WTC11 (cell line): ENCODE measurements at regions not wholly inside any gene's neighbourhood (a gene's known extent, or its start where the extent isn't known, plus 50 kb on each side); places are given as distances from the start of the nearest gene placed in this dataset.

Source experiments
- ATAC-seq: fragments of 200-7000 bp; cut with Tn5 transposase; 2 replicates; pipeline ENCODE4 v1.10.0; 2021; ENCODE audit warnings: mild to moderate bottlenecking, moderate library complexity
- CTCF ChIA-PET: fragments of 300-600 bp; sonication (Branson Sonifier 250); formaldehyde crosslinking; loops from one replicate; lab custom pipeline; 2021; ENCODE audit warnings: antibody characterized with exemption; lab: Charles Lee
- POLR2A ChIA-PET: fragments of 350-600 bp; sonication (Branson Sonifier 250); formaldehyde crosslinking; loops from one replicate; lab custom pipeline; 2021; ENCODE audit warnings: antibody characterized with exemption; lab: Charles Lee
- DNase-seq: peaks from one replicate; pipeline ENCODE4 v3.0.0; 2021; ENCODE audit warnings: low spot score
- H3K27ac Mint-ChIP-seq: 2 replicates; pipeline ENCODE4 v1.8.0; 2021; ENCODE audit warnings: mixed read lengths
- H3K27me3 Mint-ChIP-seq: 2 replicates; pipeline ENCODE4 v1.8.0; 2021; ENCODE audit warnings: low read depth, mild to moderate bottlenecking, moderate library complexity, mixed read lengths
- H3K36me3 Mint-ChIP-seq: 2 replicates; pipeline ENCODE4 v1.8.0; 2021; ENCODE audit warnings: mixed read lengths
- H3K4me1 Mint-ChIP-seq: 2 replicates; pipeline ENCODE4 v1.8.0; 2022; ENCODE audit warnings: mixed read lengths
- H3K4me3 Mint-ChIP-seq: 2 replicates; pipeline ENCODE4 v1.8.0; 2021; ENCODE audit warnings: mild to moderate bottlenecking, moderate library complexity, mixed read lengths
- H3K9me3 Mint-ChIP-seq: 2 replicates; pipeline ENCODE4 v1.8.0; 2021; ENCODE audit warnings: mixed read lengths
- AR ChIP-seq: fragments of 250-450 bp; sonication (Bioruptor Pico); IDR thresholded peaks from 2 replicates; pipeline ENCODE4 v1.9.0; 2021; ENCODE audit warnings: mild to moderate bottlenecking
- CBFB ChIP-seq: sonication (generic); formaldehyde crosslinking; IDR thresholded peaks from 2 replicates; pipeline ENCODE4 v1.8.1; 2022; ENCODE audit warnings: mild to moderate bottlenecking, low read depth, missing genetic modification reagents
- E2F4 ChIP-seq: sonication (generic); formaldehyde crosslinking; IDR thresholded peaks from 2 replicates; pipeline ENCODE4 v1.8.1; 2022; ENCODE audit warnings: low read depth, mild to moderate bottlenecking, moderate library complexity, missing genetic modification reagents, borderline replicate concordance
- ELF4 ChIP-seq: sonication (generic); formaldehyde crosslinking; IDR thresholded peaks from 2 replicates; pipeline ENCODE4 v1.8.1; 2022; ENCODE audit warnings: low read depth, mild to moderate bottlenecking, moderate library complexity, missing genetic modification reagents
- ESRRA ChIP-seq: sonication (generic); formaldehyde crosslinking; IDR thresholded peaks from 2 replicates; pipeline ENCODE4 v1.8.1; 2022; ENCODE audit warnings: mild to moderate bottlenecking, missing genetic modification reagents, borderline replicate concordance
- HMGA2 ChIP-seq: fragments of 250-450 bp; sonication (Bioruptor Pico); IDR thresholded peaks from 2 replicates; pipeline ENCODE4 v1.4.0; 2021; ENCODE audit warnings: mild to moderate bottlenecking, moderate library complexity
- JAZF1 ChIP-seq: fragments of 250-450 bp; sonication (Bioruptor Pico); IDR thresholded peaks from 2 replicates; pipeline ENCODE4 v1.9.0; 2021; ENCODE audit warnings: moderate library complexity, mild to moderate bottlenecking, inconsistent platforms
- MAX ChIP-seq: sonication (generic); formaldehyde crosslinking; IDR thresholded peaks from 2 replicates; pipeline ENCODE4 v1.8.0; 2022; ENCODE audit warnings: mild to moderate bottlenecking, missing genetic modification reagents
- NR1H2 ChIP-seq: sonication (generic); formaldehyde crosslinking; IDR thresholded peaks from 2 replicates; pipeline ENCODE4 v1.9.0; 2021; ENCODE audit warnings: mild to moderate bottlenecking, moderate library complexity, missing genetic modification reagents
- PREB ChIP-seq: sonication (generic); formaldehyde crosslinking; IDR thresholded peaks from 2 replicates; pipeline ENCODE4 v1.8.1; 2022; ENCODE audit warnings: mild to moderate bottlenecking, missing genetic modification reagents, moderate library complexity, borderline replicate concordance
- SMAD4 ChIP-seq: sonication (generic); formaldehyde crosslinking; IDR thresholded peaks from 2 replicates; pipeline ENCODE4 v1.8.0; 2022; ENCODE audit warnings: mild to moderate bottlenecking, missing genetic modification reagents
- SP1 ChIP-seq: sonication (generic); formaldehyde crosslinking; conservative IDR thresholded peaks from 2 replicates; pipeline ENCODE4 v1.8.1; 2022; ENCODE audit warnings: missing genetic modification reagents
- STAT6 ChIP-seq: sonication (generic); formaldehyde crosslinking; conservative IDR thresholded peaks from 2 replicates; pipeline ENCODE4 v1.8.1; 2023; ENCODE audit warnings: mild to moderate bottlenecking, low read depth, missing genetic modification reagents, moderate library complexity
- TP53 ChIP-seq: sonication (generic); formaldehyde crosslinking; IDR thresholded peaks from 2 replicates; pipeline ENCODE4 v1.8.1; 2023; ENCODE audit warnings: mild to moderate bottlenecking, missing genetic modification reagents
- ZNF232 ChIP-seq: sonication (generic); formaldehyde crosslinking; IDR thresholded peaks from 2 replicates; pipeline ENCODE4 v1.8.0; 2022; ENCODE audit warnings: mild to moderate bottlenecking, missing genetic modification reagents
- ZNF263 ChIP-seq: sonication (generic); formaldehyde crosslinking; IDR thresholded peaks from 2 replicates; pipeline ENCODE4 v1.8.1; 2022; ENCODE audit warnings: low read depth, mild to moderate bottlenecking, moderate library complexity, missing genetic modification reagents
- ZNF532 ChIP-seq: fragments of 250-450 bp; sonication (Bioruptor Pico); IDR thresholded peaks from 2 replicates; pipeline ENCODE4 v1.9.0; 2021; ENCODE audit warnings: mild to moderate bottlenecking, borderline replicate concordance
- ZSCAN18 ChIP-seq: fragments of 250-450 bp; sonication (Bioruptor Pico); IDR thresholded peaks from 2 replicates; pipeline ENCODE4 v2.1.2; 2022; ENCODE audit warnings: mild to moderate bottlenecking, moderate library complexity

- Mint-ChIP-seq H3K36me3 (0 out of 2 replicates have a peak, but pooled peaks cover 2% of the 10 kb centered on the region), H3K27me3 (no peaks in the 10 kb centered on the region), H3K9me3 (peaks cover 24% of the 10 kb centered on the region), H3K4me1 (no peaks in the 10 kb centered on the region), H3K4me3 (no peak overlapping the region), H3K27ac (no peak overlapping the region)
- POLR2A ChIA-PET = interaction anchor here (0.6 kb wide), 1 partner anchor 194 kb away, joined by 3 read pairs; no protein-coding TSS in a partner anchor
- DNase-seq (no peak), ATAC-seq (no peak)
- no peak for TF ChIP-seq ELF4 (CRISPR knock-in tag)
- TF ChIP-seq ZNF263 (CRISPR knock-in tag) = no peak
- TF ChIP-seq SP1 = no peak
- no peak for TF ChIP-seq CBFB
- no peak for TF ChIP-seq TP53 (CRISPR knock-in tag)
- TF ChIP-seq PREB (CRISPR knock-in tag) = no peak
- no peak for TF ChIP-seq ZNF532 (CRISPR knock-in tag)
- CTCF ChIA-PET = no interaction called here
These were observed 140.8 kb downstream of the NUP35 start for GRCh38 chr2:183264890-183265535.

GRCh38 chr2:183267148-183267827 is 143.0 kb downstream of the NUP35 start:
- 0 out of 2 replicates have a peak, but pooled peaks cover 2% of the 10 kb centered on the region for H3K36me3 Mint-ChIP-seq
- no peaks in the 10 kb centered on the region for H3K4me1 Mint-ChIP-seq
- no peaks in the 10 kb centered on the region for H3K27me3 Mint-ChIP-seq
- H3K4me3 Mint-ChIP-seq = no peak overlapping the region
- H3K9me3 Mint-ChIP-seq = peaks cover 34% of the 10 kb centered on the region
- DNase-seq = no peak
- H3K27ac Mint-ChIP-seq = no peak overlapping the region
- no peak for ATAC-seq
- ChIA-PET CTCF (no interaction called here), POLR2A (no interaction called here)
- no peak for TF ChIP-seq AR (CRISPR knock-in tag)
- no peak for TF ChIP-seq SMAD4 (CRISPR knock-in tag)
- TF ChIP-seq E2F4 (CRISPR knock-in tag) = no peak
- TF ChIP-seq STAT6 (CRISPR knock-in tag) = no peak
- TF ChIP-seq ZSCAN18 = no peak
- no peak for TF ChIP-seq MAX
- TF ChIP-seq ZNF232 = no peak
- no peak for TF ChIP-seq JAZF1 (CRISPR knock-in tag)
- TF ChIP-seq NR1H2 (CRISPR knock-in tag) = no peak
- TF ChIP-seq HMGA2 (CRISPR knock-in tag) = no peak
- no peak for TF ChIP-seq ESRRA (CRISPR knock-in tag)
- TF ChIP-seq PREB (CRISPR knock-in tag) = no peak
